Sigmoid colon (tissue), 6 donors: ENCODE measurements at regions not wholly inside any gene's neighbourhood (a gene's known extent, or its start where the extent isn't known, plus 50 kb on each side); places are given as distances from the start of the nearest gene placed in this dataset.

Source experiments
- DNase-seq: peaks from one replicate; pipeline ENCODE4 v3.0.0-alpha.2; 2019
- H3K27ac ChIP-seq, 4 donors: fragments of 200-600 bp; sonication (generic); one replicate each; pipeline ENCODE4 v1.5.1; 2016 to 2019; ENCODE audit warnings: mild to moderate bottlenecking in 1 of 4
- H3K27me3 ChIP-seq, 3 donors: fragments of 200-600 bp; sonication (generic); one replicate each; pipeline ENCODE4 v1.5.1; 2019; ENCODE audit warnings: mild to moderate bottlenecking in 1 of 3
- H3K36me3 ChIP-seq, 4 donors: fragments of 200-600 bp; sonication (generic); one replicate each; pipeline ENCODE4 v1.5.1; 2016 to 2019
- H3K4me1 ChIP-seq, 4 donors: fragments of 200-600 bp; sonication (generic); one replicate each; pipeline ENCODE4 v1.5.1; 2017 to 2019
- H3K4me3 ChIP-seq, 4 donors: fragments of 200-600 bp; sonication (generic); one replicate each; pipeline ENCODE4 v1.5.1; 2017 to 2019; ENCODE audit warnings: mild to moderate bottlenecking in 2 of 4, moderate library complexity in 1 of 4
- H3K9me3 ChIP-seq, 4 donors: fragments of 200-600 bp in 3 of 4; sonication (generic) in 3 of 4; one replicate each; pipeline versions ENCODE4 v1.5.1 to v1.6.1; 2013 to 2019
- EP300 ChIP-seq, 4 donors: sonication (generic); formaldehyde crosslinking; IDR thresholded peaks; one replicate each; pipeline ENCODE4 v1.6.1; 2017; ENCODE audit warnings: antibody characterized with exemption in 4 of 4
- POLR2A ChIP-seq, 2 donors: fragments of 450-650 bp; IDR thresholded peaks; one replicate each; pipeline ENCODE4 v1.6.1; 2016; ENCODE audit warnings: antibody characterized with exemption in 2 of 2, mild to moderate bottlenecking in 2 of 2, moderate library complexity in 2 of 2
- POLR2AphosphoS5 ChIP-seq, 4 donors: sonication (generic); formaldehyde crosslinking; IDR thresholded peaks; one replicate each; pipeline ENCODE4 v1.6.1; 2017; ENCODE audit warnings: antibody characterized with exemption in 4 of 4
- whole genome bisulfite sequencing, 2 donors: extraction: QIAGEN DNeasy Blood & Tissue Kit; methylation state at CpG; one replicate each; pipeline ENCODE4 v1.1.7; 2013; 5-methylcytosine and 5-hydroxymethylcytosine counted together
- intact Hi-C: fragments of 100-400 bp; cut with DNase I; formaldehyde crosslinking; loops from one replicate; pipeline ENCODE4 v1.15.1; 2023
- TF ChIP-seq, protein P1 (sequence below), 4 experiments: fragments of 450-650 bp in 3 of 4; fragments of 200-600 bp in 1 of 4; IDR thresholded peaks; one replicate each; pipeline ENCODE4 v1.5.1; 2016 to 2019; ENCODE audit warnings: antibody characterized with exemption in 4 of 4, mild to moderate bottlenecking in 3 of 4, moderate library complexity in 2 of 4
- donor health status: healthy with polysubstance abuse.
- donor health status: healthy.

DNA sequence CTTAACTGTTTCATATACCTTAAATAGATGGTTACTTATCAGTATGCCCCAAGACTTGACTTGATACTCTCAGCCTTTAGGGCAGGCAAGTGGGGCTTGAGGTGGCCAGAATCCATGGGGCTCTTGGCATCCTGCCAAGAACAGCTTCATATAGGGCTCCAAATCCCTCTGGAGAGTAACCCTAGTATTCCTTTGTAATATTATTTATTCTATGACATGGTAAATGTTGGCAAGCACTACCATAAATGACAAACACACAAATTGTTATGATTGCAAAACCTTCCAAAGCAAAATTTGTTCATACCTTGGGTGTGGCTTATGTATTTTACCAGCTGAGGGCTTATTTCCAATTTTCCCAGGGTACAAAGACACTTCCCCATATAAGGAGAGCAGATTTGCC, 257.4 kb upstream of the TRPC7 start:
- Histone ChIP-seq H3K4me3 (no peak overlapping the region), H3K9me3 (no peaks in the 10 kb centered on the region), H3K36me3 (no peaks in the 10 kb centered on the region), H3K4me1 (no peaks in the 10 kb centered on the region), H3K27me3 (no peaks in the 10 kb centered on the region), H3K27ac (no peak overlapping the region)
- DNase-seq, result no peak
- TF ChIP-seq EP300 (IDR thresholded peaks at IDR 0.05), result no peak
- intact Hi-C loops, result no loop called here

DNA sequence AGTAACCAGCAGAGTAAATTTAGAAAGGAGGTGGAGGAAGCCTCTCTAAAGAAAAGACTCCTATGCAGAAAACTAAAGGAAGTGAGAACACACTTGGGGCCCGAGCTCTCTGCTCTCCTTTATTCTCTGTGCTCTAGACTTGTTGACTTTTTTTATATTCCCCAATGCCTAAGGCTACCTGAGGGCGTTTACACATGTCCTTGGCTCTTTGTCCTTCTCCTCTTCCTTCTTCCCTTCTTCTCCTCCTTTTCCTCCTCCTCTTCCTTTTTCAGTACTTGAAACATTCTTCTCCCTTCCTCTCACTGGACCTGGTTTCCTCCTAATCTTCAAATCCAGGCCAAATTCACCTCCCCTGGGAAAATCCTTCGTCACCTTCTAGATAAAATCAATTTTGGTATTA, 256.4 kb upstream of the TRPC7 start:
- H3K4me1 ChIP-seq, result no peaks in the 10 kb centered on the region
- 46 to 58% methylated on average over 3 of the region's 3 CpGs for WGBS, 2 donors
- no peak for DNase-seq
- H3K4me3 ChIP-seq, result no peak overlapping the region
- no peaks in the 10 kb centered on the region for H3K36me3 ChIP-seq
- no peaks in the 10 kb centered on the region for H3K27me3 ChIP-seq
- intact Hi-C loops, result no loop called here
- H3K9me3 ChIP-seq, result no peaks in the 10 kb centered on the region
- TF ChIP-seq, protein P1, sequence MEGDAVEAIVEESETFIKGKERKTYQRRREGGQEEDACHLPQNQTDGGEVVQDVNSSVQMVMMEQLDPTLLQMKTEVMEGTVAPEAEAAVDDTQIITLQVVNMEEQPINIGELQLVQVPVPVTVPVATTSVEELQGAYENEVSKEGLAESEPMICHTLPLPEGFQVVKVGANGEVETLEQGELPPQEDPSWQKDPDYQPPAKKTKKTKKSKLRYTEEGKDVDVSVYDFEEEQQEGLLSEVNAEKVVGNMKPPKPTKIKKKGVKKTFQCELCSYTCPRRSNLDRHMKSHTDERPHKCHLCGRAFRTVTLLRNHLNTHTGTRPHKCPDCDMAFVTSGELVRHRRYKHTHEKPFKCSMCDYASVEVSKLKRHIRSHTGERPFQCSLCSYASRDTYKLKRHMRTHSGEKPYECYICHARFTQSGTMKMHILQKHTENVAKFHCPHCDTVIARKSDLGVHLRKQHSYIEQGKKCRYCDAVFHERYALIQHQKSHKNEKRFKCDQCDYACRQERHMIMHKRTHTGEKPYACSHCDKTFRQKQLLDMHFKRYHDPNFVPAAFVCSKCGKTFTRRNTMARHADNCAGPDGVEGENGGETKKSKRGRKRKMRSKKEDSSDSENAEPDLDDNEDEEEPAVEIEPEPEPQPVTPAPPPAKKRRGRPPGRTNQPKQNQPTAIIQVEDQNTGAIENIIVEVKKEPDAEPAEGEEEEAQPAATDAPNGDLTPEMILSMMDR (IDR thresholded peaks at IDR 0.05), result no peak
- TF ChIP-seq POLR2A (IDR thresholded peaks at IDR 0.05), result no peak
- no peak for TF ChIP-seq POLR2AphosphoS5 (IDR thresholded peaks at IDR 0.05)
- no peak for TF ChIP-seq EP300 (IDR thresholded peaks at IDR 0.05)
- no peak overlapping the region for H3K27ac ChIP-seq

DNA sequence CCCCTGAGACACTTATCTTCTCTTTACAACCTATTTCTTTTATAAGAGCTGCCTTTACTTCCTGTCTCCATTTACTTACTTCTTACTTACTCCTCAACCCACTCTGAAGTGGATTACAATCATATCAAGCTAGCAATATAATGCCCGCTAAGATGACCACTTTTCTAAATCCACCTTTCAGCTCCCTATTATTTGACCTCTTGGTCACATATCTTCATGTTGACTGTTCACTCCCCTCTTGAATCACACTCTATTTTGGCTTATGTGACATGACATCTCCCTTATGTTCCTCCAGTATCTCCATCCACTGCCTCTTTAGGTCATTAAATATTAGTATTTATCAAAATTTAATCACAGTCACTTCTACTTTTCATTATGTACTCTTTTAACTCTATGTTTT, 255.3 kb upstream of the TRPC7 start:
- Histone ChIP-seq H3K4me3 (no peak overlapping the region), H3K36me3 (no peaks in the 10 kb centered on the region), H3K4me1 (no peaks in the 10 kb centered on the region), H3K27ac (no peak overlapping the region), H3K9me3 (no peaks in the 10 kb centered on the region), H3K27me3 (no peaks in the 10 kb centered on the region)
- DNase-seq, result no peak
- 82 to 95% methylated on average over 1 of the region's 1 CpG for WGBS, 2 donors
- intact Hi-C loops, result no loop called here
- no peak for TF ChIP-seq POLR2A (IDR thresholded peaks at IDR 0.05)
- no peak for TF ChIP-seq POLR2AphosphoS5 (IDR thresholded peaks at IDR 0.05)
- TF ChIP-seq, protein P1 (IDR thresholded peaks at IDR 0.05), result no peak
- no peak for TF ChIP-seq EP300 (IDR thresholded peaks at IDR 0.05)

DNA sequence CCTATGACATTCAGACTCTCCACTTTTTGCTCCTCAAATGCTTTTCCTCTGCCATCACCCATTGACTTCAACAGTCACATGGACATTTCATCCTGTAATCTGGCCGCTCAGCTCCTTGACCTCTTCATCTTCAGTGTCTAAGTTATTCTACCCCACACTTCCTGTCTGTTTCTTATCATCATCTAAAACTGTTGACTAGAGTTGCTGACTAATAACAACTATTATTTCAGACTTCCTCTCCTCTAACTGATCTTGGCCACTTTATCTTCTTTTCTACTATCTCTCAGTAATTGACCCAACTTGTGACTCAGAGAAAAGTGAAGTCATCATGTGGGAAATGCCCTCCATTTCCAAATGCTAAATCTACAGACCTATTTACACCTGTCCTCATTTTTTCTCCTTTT, 254.7 kb upstream of the TRPC7 start:
- Histone ChIP-seq H3K9me3 (no peaks in the 10 kb centered on the region), H3K27me3 (no peaks in the 10 kb centered on the region), H3K36me3 (no peaks in the 10 kb centered on the region), H3K4me3 (no peak overlapping the region), H3K4me1 (no peaks in the 10 kb centered on the region), H3K27ac (no peak overlapping the region)
- no peak for DNase-seq
- TF ChIP-seq, protein P1 (IDR thresholded peaks at IDR 0.05), result no peak
- no peak for TF ChIP-seq POLR2A (IDR thresholded peaks at IDR 0.05)
- TF ChIP-seq POLR2AphosphoS5 (IDR thresholded peaks at IDR 0.05), result no peak
- no peak for TF ChIP-seq EP300 (IDR thresholded peaks at IDR 0.05)
- WGBS, 2 donors, result 40 to 69% methylated on average over 1 of the region's 1 CpG
- intact Hi-C loops, result no loop called here

DNA sequence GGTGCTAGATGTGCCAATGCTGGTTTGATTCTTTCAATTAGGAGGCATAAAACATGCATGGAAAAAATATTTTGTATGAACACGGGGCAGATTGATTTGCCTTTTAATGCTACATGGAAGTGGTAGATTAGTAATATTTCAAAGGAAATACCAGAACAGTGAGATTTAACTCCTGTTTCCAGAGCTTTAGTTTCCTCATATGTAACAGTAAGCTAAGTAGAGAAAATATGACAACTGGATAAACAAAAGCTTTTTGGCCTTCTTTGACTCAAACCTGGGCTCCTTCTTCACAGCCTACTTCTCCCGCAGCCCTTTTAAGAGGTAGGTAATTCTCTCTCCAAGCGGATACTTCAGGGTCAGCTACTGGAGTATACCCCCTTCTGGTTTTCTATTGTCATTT, 254.2 kb upstream of the TRPC7 start:
- no peaks in the 10 kb centered on the region for H3K36me3 ChIP-seq
- no peak overlapping the region for H3K4me3 ChIP-seq
- DNase-seq, result no peak
- H3K4me1 ChIP-seq, result no peaks in the 10 kb centered on the region
- no peaks in the 10 kb centered on the region for H3K9me3 ChIP-seq
- H3K27ac ChIP-seq, result no peak overlapping the region
- TF ChIP-seq POLR2A (IDR thresholded peaks at IDR 0.05) (no peak), POLR2AphosphoS5 (IDR thresholded peaks at IDR 0.05) (no peak), EP300 (IDR thresholded peaks at IDR 0.05) (no peak)
- TF ChIP-seq, protein P1 (IDR thresholded peaks at IDR 0.05), result no peak
- intact Hi-C loops, result no loop called here
- 90 to 91% methylated on average over 3 of the region's 3 CpGs for WGBS, 2 donors
- no peaks in the 10 kb centered on the region for H3K27me3 ChIP-seq
